C4-2B (cell line): ENCODE measurements at regions not wholly inside any gene's neighbourhood (a gene's known extent, or its start where the extent isn't known, plus 50 kb on each side); places are given as distances from the start of the nearest gene placed in this dataset.

Experiments used
- H3K27ac ChIP-seq: fragments of 450-650 bp; 2 replicates; pipeline ENCODE4 v1.5.1; 2017
- CTCF ChIP-seq: fragments of 450-650 bp; conservative IDR thresholded peaks from 2 replicates; pipeline ENCODE4 v1.5.1; 2017; ENCODE audit warnings: mild to moderate bottlenecking
- ZFX ChIP-seq: fragments of 450-650 bp; IDR thresholded peaks from 2 replicates; pipeline ENCODE4 v1.6.1; 2017

GRCh38 chr1:62937634-62938296, 153.8 kb downstream of the ATG4C start:
- no peak overlapping the region for H3K27ac ChIP-seq
- no peak for TF ChIP-seq CTCF
- no peak for TF ChIP-seq ZFX

GRCh38 chr1:62941780-62942179, 157.8 kb downstream of the ATG4C start:
- TF ChIP-seq ZFX (no peak), CTCF (no peak)
- no peak overlapping the region for H3K27ac ChIP-seq

- TF ChIP-seq ZFX (no peak), CTCF (no peak)
- no peak overlapping the region for H3K27ac ChIP-seq
These were observed 162.6 kb downstream of the ATG4C start for GRCh38 chr1:62946511-62946910.

GRCh38 chr1:62951428-62951827, 167.5 kb downstream of the ATG4C start:
- no peak overlapping the region for H3K27ac ChIP-seq
- TF ChIP-seq ZFX (no peak), CTCF (no peak)

GRCh38 chr1:62952596-62952995, 168.7 kb downstream of the ATG4C start:
- no peak overlapping the region for H3K27ac ChIP-seq
- TF ChIP-seq ZFX = no peak

- H3K27ac ChIP-seq = no peak overlapping the region
- TF ChIP-seq ZFX (no peak), CTCF (no peak)
These were observed 169.7 kb downstream of the ATG4C start for GRCh38 chr1:62953633-62954032.

- no peak overlapping the region for H3K27ac ChIP-seq
- TF ChIP-seq ZFX (no peak), CTCF (no peak)
These were observed 170.8 kb downstream of the ATG4C start for GRCh38 chr1:62954758-62955157.

- no peak for TF ChIP-seq CTCF
- TF ChIP-seq ZFX = no peak
These were observed 171.7 kb downstream of the ATG4C start for GRCh38 chr1:62955666-62956065.

More at GRCh38 chr1:62955666-62956065, 171.7 kb downstream of the ATG4C start:
- H3K27ac ChIP-seq = no peak overlapping the region
